Liver (tissue), 7 donors: ENCODE measurements at regions not wholly inside any gene's neighbourhood (a gene's known extent, or its start where the extent isn't known, plus 50 kb on each side); places are given as distances from the start of the nearest gene placed in this dataset.

Experiments
- DNase-seq: peaks from one replicate; pipeline ENCODE4 v3.0.0-alpha.2; 2017; ENCODE audit warnings: low spot score
- H3K27ac ChIP-seq, 2 donors: one replicate each; pipeline ENCODE4 v1.7.0; 2013; ENCODE audit warnings: inconsistent platforms in 2 of 2, low read length in 2 of 2, control low read depth in 1 of 2, low read depth in 1 of 2, mild to moderate bottlenecking in 1 of 2
- H3K27me3 ChIP-seq, 4 donors: one replicate each; pipeline versions ENCODE4 v1.6.1 to v1.7.0; 2013; ENCODE audit warnings: low read length in 3 of 4, inconsistent platforms in 1 of 4, mild to moderate bottlenecking in 1 of 4, moderate library complexity in 1 of 4; ENCODE audit not compliant: control insufficient read depth in 4 of 4, insufficient read depth in 4 of 4
- H3K36me3 ChIP-seq, 4 donors: one replicate each; pipeline versions ENCODE4 v1.6.1 to v1.7.0; 2013; ENCODE audit warnings: low read length in 3 of 4, mild to moderate bottlenecking in 3 of 4, low read depth in 1 of 4, moderate library complexity in 1 of 4; ENCODE audit not compliant: control insufficient read depth in 4 of 4, insufficient read depth in 3 of 4
- H3K4me1 ChIP-seq, 4 donors: one replicate each; pipeline versions ENCODE4 v1.6.1 to v1.7.0; 2013; ENCODE audit warnings: low read length in 3 of 4, mild to moderate bottlenecking in 3 of 4, moderate library complexity in 1 of 4; ENCODE audit not compliant: control insufficient read depth in 4 of 4, insufficient read depth in 4 of 4
- H3K4me3 ChIP-seq, 3 donors: one replicate each; pipeline versions ENCODE4 v1.6.1 to v1.7.0; 2013; ENCODE audit warnings: low read length in 3 of 3, control low read depth in 1 of 3, low read depth in 1 of 3, mild to moderate bottlenecking in 1 of 3
- H3K9ac ChIP-seq, 2 donors: one replicate each; pipeline ENCODE4 v1.7.0; 2013; ENCODE audit warnings: low read length in 2 of 2, mild to moderate bottlenecking in 2 of 2, moderate library complexity in 2 of 2, control low read depth in 1 of 2, low read depth in 1 of 2
- H3K9me3 ChIP-seq, 4 donors: one replicate each; pipeline versions ENCODE4 v1.6.1 to v1.7.0; 2013; ENCODE audit warnings: low read length in 3 of 4; ENCODE audit not compliant: control insufficient read depth in 4 of 4
- FOXA1 ChIP-seq: IDR thresholded peaks from 2 replicates; pipeline ENCODE4 v1.6.1; 2016; ENCODE audit warnings: antibody characterized with exemption
- FOXA2 ChIP-seq: IDR thresholded peaks from 2 replicates; pipeline ENCODE4 v1.6.1; 2016; ENCODE audit warnings: antibody characterized with exemption
- HNF4G ChIP-seq: IDR thresholded peaks from 2 replicates; pipeline ENCODE4 v1.6.1; 2016; ENCODE audit warnings: antibody characterized with exemption
- JUND ChIP-seq, 2 donors: IDR thresholded peaks; 2 replicates each; pipeline ENCODE4 v1.6.1; 2016; ENCODE audit warnings: antibody characterized with exemption in 2 of 2
- NR2F2 ChIP-seq: IDR thresholded peaks from 2 replicates; pipeline ENCODE4 v1.6.1; 2016; ENCODE audit warnings: antibody characterized with exemption
- RAD21 ChIP-seq, 2 donors: IDR thresholded peaks; 2 replicates each; pipeline ENCODE4 v1.6.1; 2016; ENCODE audit warnings: antibody characterized with exemption in 2 of 2, mild to moderate bottlenecking in 2 of 2
- RXRA ChIP-seq, 2 donors: IDR thresholded peaks; 2 replicates each; pipeline ENCODE4 v1.6.1; 2017 to 2018; ENCODE audit warnings: antibody characterized with exemption in 2 of 2, mild to moderate bottlenecking in 1 of 2
- SP1 ChIP-seq: IDR thresholded peaks from 2 replicates; pipeline ENCODE4 v1.6.1; 2018; ENCODE audit warnings: antibody characterized with exemption, mild to moderate bottlenecking
- TAF1 ChIP-seq: conservative IDR thresholded peaks from 2 replicates; pipeline ENCODE4 v1.6.1; 2016; ENCODE audit warnings: antibody characterized with exemption, mild to moderate bottlenecking
- WGBS: extraction: QIAGEN DNeasy Blood & Tissue Kit; methylation state at CpG from one replicate; pipeline ENCODE4 v1.1.7; 2013; 5-methylcytosine and 5-hydroxymethylcytosine counted together
- TF ChIP-seq, protein P1 (sequence below): IDR thresholded peaks from 2 replicates; pipeline ENCODE4 v1.6.1; 2016; ENCODE audit warnings: antibody characterized with exemption
- TF ChIP-seq, protein P2 (sequence below): IDR thresholded peaks from 2 replicates; pipeline ENCODE4 v1.6.1; 2016; ENCODE audit warnings: antibody characterized with exemption, mild to moderate bottlenecking
- TF ChIP-seq, protein P3 (sequence below): IDR thresholded peaks from 2 replicates; pipeline ENCODE4 v1.6.1; 2016; ENCODE audit warnings: antibody characterized with exemption
- donor health status: healthy.
- donor health status: healthy.
- donor health status: healthy.
- donor health status: healthy.

DNA sequence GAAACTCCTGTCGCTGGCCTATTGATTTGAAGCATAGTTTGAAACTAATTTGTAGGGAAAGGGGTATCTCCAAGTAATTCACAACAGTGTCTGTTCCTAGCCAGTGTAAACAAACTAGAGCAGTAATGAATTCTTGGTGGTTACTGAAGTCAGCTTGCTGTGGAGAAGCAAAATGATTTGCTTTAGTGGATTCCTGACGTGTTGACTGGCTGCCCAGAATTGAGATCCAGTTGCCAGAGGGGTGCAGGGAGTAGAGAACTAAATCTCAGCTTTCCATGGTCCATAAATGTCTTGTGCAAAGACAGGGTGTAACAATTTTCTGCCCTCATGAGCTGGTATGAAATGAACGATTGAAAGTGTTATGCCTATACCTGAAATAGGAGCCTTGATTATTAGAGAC lies 382.5 kb upstream of the KIRREL3 start:
- Histone ChIP-seq H3K4me3 (no peak overlapping the region), H3K36me3 (no peaks in the 10 kb centered on the region), H3K9ac (no peak overlapping the region), H3K9me3 (peaks cover 0 to 7% (median under 1%) of the 10 kb centered on the region in 4 donors), H3K27me3 (peaks cover 0 to 5% (median 0%) of the 10 kb centered on the region in 4 donors), H3K27ac (no peak overlapping the region), H3K4me1 (no peaks in the 10 kb centered on the region)
- 76% methylated on average over 3 of the region's 3 CpGs for WGBS
- no peak for DNase-seq
- TF ChIP-seq RAD21 (IDR thresholded peaks at IDR 0.05) (no peak), TAF1 (no peak), FOXA1 (no peak), HNF4G (no peak)

DNA sequence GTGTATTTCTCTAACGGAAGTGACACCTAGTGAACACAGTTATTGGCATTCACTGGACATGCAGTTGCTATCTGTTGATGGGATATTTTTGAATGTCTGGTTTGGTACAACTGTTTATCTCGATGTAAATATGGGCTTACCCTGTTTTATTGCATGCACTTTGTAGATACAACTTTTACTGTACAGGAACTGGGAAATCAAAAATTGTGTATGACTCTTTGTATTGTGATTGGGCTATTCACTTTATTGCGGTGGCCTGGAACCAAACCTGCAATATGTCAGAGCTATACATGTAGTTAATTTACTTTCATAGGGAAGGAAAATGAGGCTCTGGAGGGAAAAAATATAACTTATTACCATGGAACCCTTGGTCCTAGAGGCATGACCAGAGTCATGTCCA lies 380.7 kb upstream of the KIRREL3 start:
- WGBS: 74% methylated on average over 3 of the region's 3 CpGs
- Histone ChIP-seq H3K36me3 (no peaks in the 10 kb centered on the region), H3K9me3 (peaks cover 0 to 2% (median 0%) of the 10 kb centered on the region in 4 donors), H3K27ac (no peak overlapping the region), H3K4me3 (no peak overlapping the region), H3K4me1 (no peaks in the 10 kb centered on the region), H3K27me3 (peaks cover 0 to 5% (median 0%) of the 10 kb centered on the region in 4 donors), H3K9ac (no peak overlapping the region)
- no peak for DNase-seq
- TF ChIP-seq, protein P1, sequence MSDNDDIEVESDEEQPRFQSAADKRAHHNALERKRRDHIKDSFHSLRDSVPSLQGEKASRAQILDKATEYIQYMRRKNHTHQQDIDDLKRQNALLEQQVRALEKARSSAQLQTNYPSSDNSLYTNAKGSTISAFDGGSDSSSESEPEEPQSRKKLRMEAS: no peak
- TF ChIP-seq NR2F2 (no peak), RXRA (IDR thresholded peaks at IDR 0.05) (no peak), JUND (IDR thresholded peaks at IDR 0.05) (no peak), HNF4G (no peak), FOXA2 (no peak)
- TF ChIP-seq, protein P2, sequence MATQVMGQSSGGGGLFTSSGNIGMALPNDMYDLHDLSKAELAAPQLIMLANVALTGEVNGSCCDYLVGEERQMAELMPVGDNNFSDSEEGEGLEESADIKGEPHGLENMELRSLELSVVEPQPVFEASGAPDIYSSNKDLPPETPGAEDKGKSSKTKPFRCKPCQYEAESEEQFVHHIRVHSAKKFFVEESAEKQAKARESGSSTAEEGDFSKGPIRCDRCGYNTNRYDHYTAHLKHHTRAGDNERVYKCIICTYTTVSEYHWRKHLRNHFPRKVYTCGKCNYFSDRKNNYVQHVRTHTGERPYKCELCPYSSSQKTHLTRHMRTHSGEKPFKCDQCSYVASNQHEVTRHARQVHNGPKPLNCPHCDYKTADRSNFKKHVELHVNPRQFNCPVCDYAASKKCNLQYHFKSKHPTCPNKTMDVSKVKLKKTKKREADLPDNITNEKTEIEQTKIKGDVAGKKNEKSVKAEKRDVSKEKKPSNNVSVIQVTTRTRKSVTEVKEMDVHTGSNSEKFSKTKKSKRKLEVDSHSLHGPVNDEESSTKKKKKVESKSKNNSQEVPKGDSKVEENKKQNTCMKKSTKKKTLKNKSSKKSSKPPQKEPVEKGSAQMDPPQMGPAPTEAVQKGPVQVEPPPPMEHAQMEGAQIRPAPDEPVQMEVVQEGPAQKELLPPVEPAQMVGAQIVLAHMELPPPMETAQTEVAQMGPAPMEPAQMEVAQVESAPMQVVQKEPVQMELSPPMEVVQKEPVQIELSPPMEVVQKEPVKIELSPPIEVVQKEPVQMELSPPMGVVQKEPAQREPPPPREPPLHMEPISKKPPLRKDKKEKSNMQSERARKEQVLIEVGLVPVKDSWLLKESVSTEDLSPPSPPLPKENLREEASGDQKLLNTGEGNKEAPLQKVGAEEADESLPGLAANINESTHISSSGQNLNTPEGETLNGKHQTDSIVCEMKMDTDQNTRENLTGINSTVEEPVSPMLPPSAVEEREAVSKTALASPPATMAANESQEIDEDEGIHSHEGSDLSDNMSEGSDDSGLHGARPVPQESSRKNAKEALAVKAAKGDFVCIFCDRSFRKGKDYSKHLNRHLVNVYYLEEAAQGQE: no peak
- TF ChIP-seq, protein P3, sequence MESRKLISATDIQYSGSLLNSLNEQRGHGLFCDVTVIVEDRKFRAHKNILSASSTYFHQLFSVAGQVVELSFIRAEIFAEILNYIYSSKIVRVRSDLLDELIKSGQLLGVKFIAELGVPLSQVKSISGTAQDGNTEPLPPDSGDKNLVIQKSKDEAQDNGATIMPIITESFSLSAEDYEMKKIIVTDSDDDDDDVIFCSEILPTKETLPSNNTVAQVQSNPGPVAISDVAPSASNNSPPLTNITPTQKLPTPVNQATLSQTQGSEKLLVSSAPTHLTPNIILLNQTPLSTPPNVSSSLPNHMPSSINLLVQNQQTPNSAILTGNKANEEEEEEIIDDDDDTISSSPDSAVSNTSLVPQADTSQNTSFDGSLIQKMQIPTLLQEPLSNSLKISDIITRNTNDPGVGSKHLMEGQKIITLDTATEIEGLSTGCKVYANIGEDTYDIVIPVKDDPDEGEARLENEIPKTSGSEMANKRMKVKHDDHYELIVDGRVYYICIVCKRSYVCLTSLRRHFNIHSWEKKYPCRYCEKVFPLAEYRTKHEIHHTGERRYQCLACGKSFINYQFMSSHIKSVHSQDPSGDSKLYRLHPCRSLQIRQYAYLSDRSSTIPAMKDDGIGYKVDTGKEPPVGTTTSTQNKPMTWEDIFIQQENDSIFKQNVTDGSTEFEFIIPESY: no peak

DNA sequence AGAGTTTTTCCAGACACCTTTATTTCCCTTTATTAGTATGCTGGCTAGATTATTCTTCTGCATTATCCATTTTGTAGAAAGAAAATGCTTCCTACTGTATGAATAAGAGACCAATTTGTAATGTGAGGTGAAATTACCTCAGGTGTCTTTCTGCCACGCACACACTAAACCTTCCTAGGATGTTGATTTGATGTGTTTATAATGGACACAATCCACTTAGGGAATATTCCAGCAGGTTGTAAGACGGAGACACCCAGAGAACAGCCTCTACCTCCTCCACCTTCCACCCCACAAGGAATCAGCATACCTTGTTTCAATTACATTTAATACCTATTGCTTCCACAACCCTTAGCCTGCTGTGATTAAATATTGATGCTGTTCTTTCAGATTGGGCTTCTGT lies 379.1 kb upstream of the KIRREL3 start:
- WGBS: 86% methylated on average over 2 of the region's 2 CpGs
- no peak overlapping the region for H3K27ac ChIP-seq
- DNase-seq: no peak
- no peaks in the 10 kb centered on the region for H3K36me3 ChIP-seq
- TF ChIP-seq NR2F2: no peak
- TF ChIP-seq SP1: no peak
- TF ChIP-seq, protein P2: no peak
- no peak for TF ChIP-seq RAD21 (IDR thresholded peaks at IDR 0.05)
- no peak overlapping the region for H3K4me3 ChIP-seq
- H3K4me1 ChIP-seq: no peaks in the 10 kb centered on the region
- H3K9me3 ChIP-seq: no peaks in the 10 kb centered on the region
- H3K9ac ChIP-seq: no peak overlapping the region
- no peaks in the 10 kb centered on the region for H3K27me3 ChIP-seq
